ENCODE measurements at regions not wholly inside any gene's neighbourhood (a gene's known extent, or its start where the extent isn't known, plus 50 kb on each side); places are given as distances from the start of the nearest gene placed in this dataset.

DNA sequence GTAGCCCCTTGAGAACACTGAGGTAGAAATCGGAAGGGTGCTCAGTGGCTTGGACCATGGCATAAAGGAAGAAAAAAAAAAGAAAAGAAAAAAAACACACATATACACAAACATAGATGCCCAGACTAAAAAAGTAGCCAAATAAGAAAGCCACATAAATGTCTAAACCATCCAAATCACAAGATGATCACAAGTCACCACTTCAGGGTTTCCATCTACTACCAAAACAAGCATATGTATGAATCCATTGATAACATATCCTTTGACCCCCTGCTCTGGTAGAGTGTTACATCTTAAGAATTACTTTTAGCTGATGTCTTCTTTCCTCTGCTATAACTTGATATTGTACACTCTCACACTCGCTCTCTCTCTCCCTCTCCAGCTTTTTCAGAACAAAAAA lies 245.9 kb downstream of the AHR start:
- no peak overlapping the region for H2AFZ ChIP-seq (ENCODE audit: low read length)
- no peaks in the 10 kb centered on the region for H4K20me1 ChIP-seq (ENCODE audit: insufficient read depth, low read length)
- POLR2A ChIA-PET, result interaction anchor here (0.7 kb wide), 1 partner anchor 1713 kb away, joined by 3 read pairs; no protein-coding TSS in a partner anchor
- no peaks in the 10 kb centered on the region for H3K36me3 ChIP-seq (ENCODE audit: insufficient read depth, low read length)
- no peaks in the 10 kb centered on the region for H3K9me2 ChIP-seq (ENCODE audit: insufficient read depth, low read length)
- DNase-seq (ENCODE audit: low spot score), result no peak
- H3K4me2 ChIP-seq (ENCODE audit: low read length), result no peak overlapping the region
- CTCF ChIA-PET (ENCODE audit: unreplicated experiment), result no interaction called here
- H3K9me3 ChIP-seq (ENCODE audit: low read length), result no peaks in the 10 kb centered on the region
- no peak overlapping the region for H3K4me3 ChIP-seq (ENCODE audit: low read depth, low read length, poor library complexity, severe bottlenecking)
- BruUV-seq (replicated peaks), result no TSS peak
- no peak overlapping the region for H3K27ac ChIP-seq (ENCODE audit: low read depth, low read length, poor library complexity, severe bottlenecking)
- H3K79me2 ChIP-seq (ENCODE audit: insufficient read depth, low read depth, low read length), result no peaks in the 10 kb centered on the region
- H3K4me1 ChIP-seq (ENCODE audit: insufficient read depth, low read length, poor library complexity, severe bottlenecking), result no peaks in the 10 kb centered on the region
- intact Hi-C loops (cut with micrococcal nuclease; ENCODE audit: unreplicated experiment), result no loop called here
- no peak for TF ChIP-seq EZH2phosphoT487 (IDR thresholded peaks at IDR 0.05; ENCODE audit: borderline replicate concordance, low read depth, low read length)
- TF ChIP-seq, protein P1, sequence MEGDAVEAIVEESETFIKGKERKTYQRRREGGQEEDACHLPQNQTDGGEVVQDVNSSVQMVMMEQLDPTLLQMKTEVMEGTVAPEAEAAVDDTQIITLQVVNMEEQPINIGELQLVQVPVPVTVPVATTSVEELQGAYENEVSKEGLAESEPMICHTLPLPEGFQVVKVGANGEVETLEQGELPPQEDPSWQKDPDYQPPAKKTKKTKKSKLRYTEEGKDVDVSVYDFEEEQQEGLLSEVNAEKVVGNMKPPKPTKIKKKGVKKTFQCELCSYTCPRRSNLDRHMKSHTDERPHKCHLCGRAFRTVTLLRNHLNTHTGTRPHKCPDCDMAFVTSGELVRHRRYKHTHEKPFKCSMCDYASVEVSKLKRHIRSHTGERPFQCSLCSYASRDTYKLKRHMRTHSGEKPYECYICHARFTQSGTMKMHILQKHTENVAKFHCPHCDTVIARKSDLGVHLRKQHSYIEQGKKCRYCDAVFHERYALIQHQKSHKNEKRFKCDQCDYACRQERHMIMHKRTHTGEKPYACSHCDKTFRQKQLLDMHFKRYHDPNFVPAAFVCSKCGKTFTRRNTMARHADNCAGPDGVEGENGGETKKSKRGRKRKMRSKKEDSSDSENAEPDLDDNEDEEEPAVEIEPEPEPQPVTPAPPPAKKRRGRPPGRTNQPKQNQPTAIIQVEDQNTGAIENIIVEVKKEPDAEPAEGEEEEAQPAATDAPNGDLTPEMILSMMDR (conservative IDR thresholded peaks at IDR 0.05; ENCODE audit: low read length), result no peak

DNA sequence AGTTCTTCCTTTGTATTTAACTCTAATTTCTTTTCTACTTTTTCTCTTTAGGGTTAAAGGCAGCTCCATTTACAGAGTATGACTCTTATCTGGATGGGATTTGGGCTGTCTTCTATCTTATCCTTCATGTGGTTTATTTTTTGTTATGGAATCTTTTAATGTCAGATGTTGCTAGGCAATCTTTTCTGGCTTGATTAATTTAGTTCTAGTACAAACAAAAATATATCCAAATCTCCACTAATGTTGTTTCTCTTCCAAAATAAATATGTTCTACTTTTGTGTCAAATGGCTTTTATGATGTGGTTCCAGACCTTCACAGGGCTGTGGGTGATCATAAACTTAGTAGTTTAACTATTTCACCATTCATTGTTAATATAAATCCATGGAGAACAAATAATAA lies 246.9 kb downstream of the AHR start:
- no peak for DNase-seq (ENCODE audit: low spot score)

DNA sequence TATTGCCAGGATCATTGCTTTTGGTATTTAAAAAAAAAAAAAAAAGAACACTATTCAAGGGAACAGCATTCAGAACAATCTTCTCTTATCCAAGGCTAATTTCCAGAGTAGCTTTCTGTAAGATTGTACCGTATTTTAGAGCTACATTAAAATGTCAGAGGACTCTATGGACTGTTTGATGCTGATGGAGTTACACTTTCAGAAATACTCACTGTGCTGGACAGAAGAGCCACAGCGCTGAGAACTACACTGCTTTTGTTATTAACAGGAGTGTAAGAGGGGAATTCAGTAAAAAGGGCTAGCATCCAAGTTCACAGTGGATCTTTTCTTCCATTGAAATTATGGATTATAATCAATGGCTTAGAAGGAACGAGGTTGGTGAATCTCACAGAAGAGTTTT lies 247.7 kb downstream of the AHR start:
- Histone ChIP-seq H3K27ac (ENCODE audit: low read depth, low read length, poor library complexity, severe bottlenecking) (no peak overlapping the region), H3K4me1 (ENCODE audit: insufficient read depth, low read length, poor library complexity, severe bottlenecking) (no peaks in the 10 kb centered on the region), H3K9me3 (ENCODE audit: low read length) (no peaks in the 10 kb centered on the region), H2AFZ (ENCODE audit: low read length) (no peak overlapping the region), H3K36me3 (ENCODE audit: insufficient read depth, low read length) (no peaks in the 10 kb centered on the region), H3K4me2 (ENCODE audit: low read length) (no peak overlapping the region), H3K9me2 (ENCODE audit: insufficient read depth, low read length) (no peaks in the 10 kb centered on the region), H3K79me2 (ENCODE audit: insufficient read depth, low read depth, low read length) (no peaks in the 10 kb centered on the region), H4K20me1 (ENCODE audit: insufficient read depth, low read length) (no peaks in the 10 kb centered on the region), H3K4me3 (ENCODE audit: low read depth, low read length, poor library complexity, severe bottlenecking) (no peak overlapping the region)
- ChIA-PET POLR2A (no interaction called here), CTCF (ENCODE audit: unreplicated experiment) (no interaction called here)
- no peak for TF ChIP-seq EZH2phosphoT487 (IDR thresholded peaks at IDR 0.05; ENCODE audit: borderline replicate concordance, low read depth, low read length)
- TF ChIP-seq, protein P1 (conservative IDR thresholded peaks at IDR 0.05; ENCODE audit: low read length), result no peak
- intact Hi-C loops (cut with micrococcal nuclease; ENCODE audit: unreplicated experiment), result no loop called here
- no TSS peak for BruUV-seq (replicated peaks)
- DNase-seq (ENCODE audit: low spot score), result no peak

More for the DNA sequence above, 246.9 kb downstream of the AHR start:
- no peaks in the 10 kb centered on the region for H3K9me3 ChIP-seq (ENCODE audit: low read length)
- no peak overlapping the region for H3K27ac ChIP-seq (ENCODE audit: low read depth, low read length, poor library complexity, severe bottlenecking)
- no peak for TF ChIP-seq EZH2phosphoT487 (IDR thresholded peaks at IDR 0.05; ENCODE audit: borderline replicate concordance, low read depth, low read length)
- TF ChIP-seq, protein P1 (conservative IDR thresholded peaks at IDR 0.05; ENCODE audit: low read length), result no peak
- no peaks in the 10 kb centered on the region for H3K36me3 ChIP-seq (ENCODE audit: insufficient read depth, low read length)
- H3K9me2 ChIP-seq (ENCODE audit: insufficient read depth, low read length), result no peaks in the 10 kb centered on the region
- intact Hi-C loops (cut with micrococcal nuclease; ENCODE audit: unreplicated experiment), result no loop called here
- H2AFZ ChIP-seq (ENCODE audit: low read length), result no peak overlapping the region
- CTCF ChIA-PET (ENCODE audit: unreplicated experiment), result no interaction called here
- H3K79me2 ChIP-seq (ENCODE audit: insufficient read depth, low read depth, low read length), result no peaks in the 10 kb centered on the region
- no peaks in the 10 kb centered on the region for H4K20me1 ChIP-seq (ENCODE audit: insufficient read depth, low read length)
- POLR2A ChIA-PET, result no interaction called here
- H3K4me1 ChIP-seq (ENCODE audit: insufficient read depth, low read length, poor library complexity, severe bottlenecking), result no peaks in the 10 kb centered on the region
- no peak overlapping the region for H3K4me2 ChIP-seq (ENCODE audit: low read length)
- BruUV-seq (replicated peaks), result no TSS peak
- no peak overlapping the region for H3K4me3 ChIP-seq (ENCODE audit: low read depth, low read length, poor library complexity, severe bottlenecking)

Data from OCI-LY7 (cell line).